Smooth muscle cell (in vitro differentiated cells): ENCODE measurements at regions not wholly inside any gene's neighbourhood (a gene's known extent, or its start where the extent isn't known, plus 50 kb on each side); places are given as distances from the start of the nearest gene placed in this dataset.

ENCODE experiments used
- DNase-seq: peaks from one replicate; lab custom pipeline; 2025; ENCODE audit not compliant: unreplicated experiment; lab: John Stamatoyannopoulos, UW
- H2AFZ ChIP-seq: fragments of 200-600 bp; sonication (generic); 2 replicates; pipeline ENCODE4 v1.6.0; 2016; ENCODE audit warnings: antibody characterized with exemption, low read depth, mild to moderate bottlenecking
- H3F3A ChIP-seq: fragments of 200-600 bp; sonication (generic); 2 replicates; pipeline ENCODE4 v1.6.0; 2017; ENCODE audit warnings: antibody characterized with exemption, low read depth
- H3K27ac ChIP-seq: fragments of 200-600 bp; sonication (generic); 2 replicates; pipeline ENCODE4 v1.5.1; 2016; ENCODE audit warnings: low read depth, mild to moderate bottlenecking
- H3K27me3 ChIP-seq: fragments of 200-600 bp; sonication (generic); 2 replicates; pipeline ENCODE4 v1.6.1; 2016; ENCODE audit warnings: low read depth, mild to moderate bottlenecking
- H3K36me3 ChIP-seq: fragments of 200-600 bp; sonication (generic); 2 replicates; pipeline ENCODE4 v1.5.1; 2016; ENCODE audit warnings: low read depth
- H3K4me1 ChIP-seq: fragments of 200-600 bp; sonication (generic); 2 replicates; pipeline ENCODE4 v1.5.1; 2016; ENCODE audit warnings: low read depth
- H3K4me2 ChIP-seq: fragments of 200-600 bp; sonication (generic); 2 replicates; pipeline ENCODE4 v1.6.0; 2016; ENCODE audit warnings: mild to moderate bottlenecking
- H3K4me3 ChIP-seq: fragments of 200-600 bp; sonication (generic); 2 replicates; pipeline ENCODE4 v1.5.1; 2016; ENCODE audit warnings: mild to moderate bottlenecking
- H3K79me2 ChIP-seq: fragments of 200-600 bp; sonication (generic); 2 replicates; pipeline ENCODE4 v1.6.0; 2016; ENCODE audit warnings: low read depth, mild to moderate bottlenecking
- H3K9ac ChIP-seq: fragments of 200-600 bp; sonication (generic); 2 replicates; pipeline ENCODE4 v1.6.0; 2016; ENCODE audit warnings: low read depth
- H3K9me3 ChIP-seq: fragments of 200-600 bp; sonication (generic); replicated peaks from 2 replicates; pipeline ENCODE4 v1.5.1; 2016; ENCODE audit warnings: low read depth
- H4K20me1 ChIP-seq: fragments of 200-600 bp; sonication (generic); 2 replicates; pipeline ENCODE4 v1.6.0; 2016; ENCODE audit warnings: low read depth
- CTCF ChIP-seq: fragments of 200-600 bp; sonication (generic); IDR thresholded peaks from 2 replicates; pipeline ENCODE4 v1.5.1; 2017; ENCODE audit warnings: borderline replicate concordance, mild to moderate bottlenecking, antibody characterized with exemption; ENCODE audit not compliant: insufficient read depth, poor library complexity, severe bottlenecking
- WGBS: methylation state at CpG from one replicate; pipeline ENCODE4 v1.1.7; 2016; ENCODE audit warnings: low lambda C conversion rate; 5-methylcytosine and 5-hydroxymethylcytosine counted together

GRCh38 chr16:85304337-85304736 is 192.1 kb upstream of the CIBAR2 start:
- no peak for DNase-seq
- H3K4me3 ChIP-seq, result no peak overlapping the region
- no peak for TF ChIP-seq CTCF
- H3K9me3 ChIP-seq, result no peaks in the 10 kb centered on the region
- H3F3A ChIP-seq, result peaks cover 8% of the 10 kb centered on the region
- H3K4me2 ChIP-seq, result no peak overlapping the region
- no peak overlapping the region for H3K27ac ChIP-seq
- H2AFZ ChIP-seq, result no peak overlapping the region
- H3K9ac ChIP-seq, result no peak overlapping the region
- H3K4me1 ChIP-seq, result peaks cover 4% of the 10 kb centered on the region
- 100% methylated on average over 5 of the region's 9 CpGs for WGBS
- H3K79me2 ChIP-seq, result no peaks in the 10 kb centered on the region
- H4K20me1 ChIP-seq, result peaks cover 92% of the 10 kb centered on the region
- H3K27me3 ChIP-seq, result no peaks in the 10 kb centered on the region
- no peaks in the 10 kb centered on the region for H3K36me3 ChIP-seq

- peaks cover 18% of the 10 kb centered on the region for H3K4me1 ChIP-seq
- H3K79me2 ChIP-seq, result no peaks in the 10 kb centered on the region
- no peak overlapping the region for H3K4me3 ChIP-seq
- no peak overlapping the region for H2AFZ ChIP-seq
- H3F3A ChIP-seq, result peaks cover 8% of the 10 kb centered on the region
- DNase-seq, result peak; percentile 28
- no peak overlapping the region for H3K9ac ChIP-seq
- no peaks in the 10 kb centered on the region for H3K9me3 ChIP-seq
- TF ChIP-seq CTCF, result no peak
- H3K4me2 ChIP-seq, result peak overlapping the region; percentile 35
- H3K27ac ChIP-seq, result no peak overlapping the region
- H3K27me3 ChIP-seq, result no peaks in the 10 kb centered on the region
- H4K20me1 ChIP-seq, result peaks cover 90% of the 10 kb centered on the region
- no peaks in the 10 kb centered on the region for H3K36me3 ChIP-seq
- whole genome bisulfite sequencing, result 38% methylated on average over 12 of the region's 12 CpGs
These were observed 194.0 kb upstream of the CIBAR2 start for GRCh38 chr16:85306071-85306792.

GRCh38 chr16:85306793-85307551 is 194.7 kb upstream of the CIBAR2 start:
- peak overlapping the region; percentile 35 for H3K4me2 ChIP-seq
- H3K4me3 ChIP-seq, result no peak overlapping the region
- H3F3A ChIP-seq, result peaks cover 8% of the 10 kb centered on the region
- H3K9ac ChIP-seq, result no peak overlapping the region
- H3K27me3 ChIP-seq, result no peaks in the 10 kb centered on the region
- H2AFZ ChIP-seq, result no peak overlapping the region
- H3K79me2 ChIP-seq, result no peaks in the 10 kb centered on the region
- peaks cover 90% of the 10 kb centered on the region for H4K20me1 ChIP-seq
- WGBS, result 90% methylated on average over 19 of the region's 19 CpGs
- H3K9me3 ChIP-seq, result no peaks in the 10 kb centered on the region
- H3K4me1 ChIP-seq, result peaks cover 21% of the 10 kb centered on the region
- no peak for DNase-seq
- no peaks in the 10 kb centered on the region for H3K36me3 ChIP-seq
- TF ChIP-seq CTCF, result no peak
- H3K27ac ChIP-seq, result no peak overlapping the region
